ENCODE measurements at regions not wholly inside any gene's neighbourhood (a gene's known extent, or its start where the extent isn't known, plus 50 kb on each side); places are given as distances from the start of the nearest gene placed in this dataset.

GRCh38 chrX:110440016-110440805 is 81.6 kb downstream of the RTL9 start:
- TF ChIP-seq POLR2AphosphoS5 (IDR thresholded peaks at IDR 0.05), result no peak
- no peak for TF ChIP-seq CTCF (IDR thresholded peaks at IDR 0.05)
